Large intestine (tissue), 3 donors: ENCODE measurements at regions not wholly inside any gene's neighbourhood (a gene's known extent, or its start where the extent isn't known, plus 50 kb on each side); places are given as distances from the start of the nearest gene placed in this dataset.
"Not testable (repeated sequence)": the region's sequence is repeated elsewhere in the genome, so short reads cannot be mapped to it uniquely, and the experiment has no call there.

ENCODE experiments used
- DNase-seq, 2 donors: peaks; one replicate each; pipeline versions ENCODE4 v3.0.0 to v3.0.0-alpha.2; 2013
- H3K27ac ChIP-seq: one replicate; pipeline ENCODE4 v1.5.1; 2013; ENCODE audit warnings: low read length
- H3K27me3 ChIP-seq: 2 replicates; pipeline ENCODE4 v1.6.1; 2013; ENCODE audit warnings: low read length; ENCODE audit not compliant: control insufficient read depth, insufficient read depth
- H3K36me3 ChIP-seq: 2 replicates; pipeline ENCODE4 v1.6.1; 2013; ENCODE audit warnings: low read length; ENCODE audit not compliant: control insufficient read depth, insufficient read depth
- H3K4me1 ChIP-seq: one replicate; pipeline ENCODE4 v1.6.1; 2013; ENCODE audit warnings: low read length; ENCODE audit not compliant: control insufficient read depth, insufficient read depth
- H3K4me3 ChIP-seq: one replicate; pipeline ENCODE4 v1.5.1; 2013; ENCODE audit warnings: low read length
- H3K9me3 ChIP-seq: one replicate; pipeline ENCODE4 v1.6.1; 2013; ENCODE audit warnings: mild to moderate bottlenecking, low read depth, low read length, moderate library complexity; ENCODE audit not compliant: control insufficient read depth
- WGBS: methylation state at CpG from one replicate; pipeline ENCODE4 v1.1.5; 2013; ENCODE audit warnings: low lambda C conversion rate; ENCODE audit not compliant: insufficient coverage; 5-methylcytosine and 5-hydroxymethylcytosine counted together

GRCh38 chr12:105580821-105581352 is 250.4 kb downstream of the C12orf75 start:
- WGBS, result no CpG with 5 or more reads among the region's 5 CpGs
- H3K4me3 ChIP-seq, result no peak overlapping the region
- DNase-seq, result peak in 1 of 2 donors; percentile 11

GRCh38 chr12:105581420-105581819 is 250.9 kb downstream of the C12orf75 start:
- no CpG with 5 or more reads among the region's 6 CpGs for WGBS
- DNase-seq, result no peak
- no peaks in the 10 kb centered on the region for H3K4me1 ChIP-seq
- H3K9me3 ChIP-seq, result no peaks in the 10 kb centered on the region
- peaks cover 5% of the 10 kb centered on the region for H3K27me3 ChIP-seq
- H3K4me3 ChIP-seq, result no peak overlapping the region
- H3K36me3 ChIP-seq, result no peaks in the 10 kb centered on the region
- no peak overlapping the region for H3K27ac ChIP-seq

More at GRCh38 chr12:105580821-105581352, 250.4 kb downstream of the C12orf75 start:
- no peaks in the 10 kb centered on the region for H3K4me1 ChIP-seq
- no peaks in the 10 kb centered on the region for H3K9me3 ChIP-seq
- H3K27ac ChIP-seq, result no peak overlapping the region
- H3K27me3 ChIP-seq, result peaks cover 5% of the 10 kb centered on the region
- no peaks in the 10 kb centered on the region for H3K36me3 ChIP-seq

GRCh38 chr12:105585107-105585506 is 254.6 kb downstream of the C12orf75 start:
- DNase-seq, result no peak
- no peak overlapping the region for H3K4me3 ChIP-seq
- no peaks in the 10 kb centered on the region for H3K36me3 ChIP-seq
- WGBS, result no CpG with 5 or more reads among the region's 3 CpGs
- no peaks in the 10 kb centered on the region for H3K4me1 ChIP-seq
- H3K9me3 ChIP-seq, result no peaks in the 10 kb centered on the region
- no peak overlapping the region for H3K27ac ChIP-seq
- peaks cover 5% of the 10 kb centered on the region for H3K27me3 ChIP-seq

GRCh38 chr12:105587237-105587636 is 256.7 kb downstream of the C12orf75 start:
- 100% methylated on average over 1 of the region's 5 CpGs for WGBS
- no peaks in the 10 kb centered on the region for H3K4me1 ChIP-seq
- H3K27ac ChIP-seq, result no peak overlapping the region
- no peaks in the 10 kb centered on the region for H3K9me3 ChIP-seq
- H3K4me3 ChIP-seq, result no peak overlapping the region
- no peak for DNase-seq
- H3K27me3 ChIP-seq, result peaks cover 7% of the 10 kb centered on the region
- no peaks in the 10 kb centered on the region for H3K36me3 ChIP-seq

- H3K27me3 ChIP-seq, result peaks cover 7% of the 10 kb centered on the region
- no peaks in the 10 kb centered on the region for H3K4me1 ChIP-seq
- no peak overlapping the region for H3K27ac ChIP-seq
- no peak for DNase-seq
- no peak overlapping the region for H3K4me3 ChIP-seq
- WGBS, result 86% methylated on average over 1 of the region's 4 CpGs
- H3K36me3 ChIP-seq, result no peaks in the 10 kb centered on the region
- no peaks in the 10 kb centered on the region for H3K9me3 ChIP-seq
These were observed 257.6 kb downstream of the C12orf75 start for GRCh38 chr12:105588106-105588505.

GRCh38 chr12:105590571-105590970 is 260.1 kb downstream of the C12orf75 start:
- Histone ChIP-seq H3K36me3 (no peaks in the 10 kb centered on the region), H3K9me3 (no peaks in the 10 kb centered on the region), H3K27me3 (peaks cover 2% of the 10 kb centered on the region), H3K4me3 (no peak overlapping the region), H3K4me1 (no peaks in the 10 kb centered on the region), H3K27ac (no peak overlapping the region)
- 100% methylated on average over 1 of the region's 1 CpG for WGBS
- DNase-seq, result no peak

- H3K27me3 ChIP-seq, result peaks cover 2% of the 10 kb centered on the region
- WGBS, result no CpG with 5 or more reads among the region's 5 CpGs
- H3K36me3 ChIP-seq, result no peaks in the 10 kb centered on the region
- no peak overlapping the region for H3K27ac ChIP-seq
- no peaks in the 10 kb centered on the region for H3K9me3 ChIP-seq
- H3K4me3 ChIP-seq, result no peak overlapping the region
- no peaks in the 10 kb centered on the region for H3K4me1 ChIP-seq
- no peak for DNase-seq
These were observed 264.9 kb downstream of the C12orf75 start for GRCh38 chr12:105595440-105595839.

GRCh38 chr12:105596731-105597130 is 266.2 kb downstream of the C12orf75 start:
- no peak overlapping the region for H3K4me3 ChIP-seq
- no CpG with 5 or more reads among the region's 2 CpGs for WGBS

GRCh38 chr12:105598031-105598430 is 267.5 kb downstream of the C12orf75 start:
- no peaks in the 10 kb centered on the region for H3K9me3 ChIP-seq
- H3K4me1 ChIP-seq, result no peaks in the 10 kb centered on the region
- 100% methylated on average over 3 of the region's 4 CpGs for WGBS
- no peak overlapping the region for H3K27ac ChIP-seq
- no peak for DNase-seq
- no peaks in the 10 kb centered on the region for H3K27me3 ChIP-seq
- H3K36me3 ChIP-seq, result no peaks in the 10 kb centered on the region
- no peak overlapping the region for H3K4me3 ChIP-seq

More at GRCh38 chr12:105596731-105597130, 266.2 kb downstream of the C12orf75 start:
- H3K27ac ChIP-seq, result no peak overlapping the region
- no peaks in the 10 kb centered on the region for H3K9me3 ChIP-seq
- no peaks in the 10 kb centered on the region for H3K27me3 ChIP-seq
- H3K36me3 ChIP-seq, result no peaks in the 10 kb centered on the region
- no peaks in the 10 kb centered on the region for H3K4me1 ChIP-seq
- no peak for DNase-seq

- H3K9me3 ChIP-seq, result no peaks in the 10 kb centered on the region
- H3K27me3 ChIP-seq, result no peaks in the 10 kb centered on the region
- H3K36me3 ChIP-seq, result no peaks in the 10 kb centered on the region
- peak in 1 of 2 donors; percentile 4 for DNase-seq
- no CpG with 5 or more reads among the region's 2 CpGs for WGBS
- no peak overlapping the region for H3K4me3 ChIP-seq
- no peaks in the 10 kb centered on the region for H3K4me1 ChIP-seq
- H3K27ac ChIP-seq, result no peak overlapping the region
These were observed 270.5 kb downstream of the C12orf75 start for GRCh38 chr12:105600911-105601545.

GRCh38 chr12:105602312-105602711 is 271.8 kb downstream of the C12orf75 start:
- H3K9me3 ChIP-seq, DNase-seq, H3K27me3 ChIP-seq, H3K4me1 ChIP-seq, H3K27ac ChIP-seq, H3K36me3 ChIP-seq, H3K4me3 ChIP-seq: not testable (repeated sequence)
- no CpG with 5 or more reads among the region's 5 CpGs for WGBS
